ENCODE measurements at regions not wholly inside any gene's neighbourhood (a gene's known extent, or its start where the extent isn't known, plus 50 kb on each side); places are given as distances from the start of the nearest gene placed in this dataset.

- DNase-seq (no peak), ATAC-seq (no peak)
Observed at GRCh38 chr12:88634008-88634407, 53.7 kb upstream of the KITLG start.

GRCh38 chr12:88633312-88633711, 53.0 kb upstream of the KITLG start:
- no peak for DNase-seq

GRCh38 chr12:88630561-88630960, 50.3 kb upstream of the KITLG start:
- DNase-seq (no peak), ATAC-seq (no peak)

More at GRCh38 chr12:88633312-88633711, 53.0 kb upstream of the KITLG start:
- no peak for ATAC-seq
